ENCODE measurements at regions not wholly inside any gene's neighbourhood (a gene's known extent, or its start where the extent isn't known, plus 50 kb on each side); places are given as distances from the start of the nearest gene placed in this dataset.

GRCh38 chr3:117537949-117538348 is 828.4 kb downstream of the TUSC7 start:
- Histone ChIP-seq H3K27ac (ENCODE audit: low read depth in 1 of 2, low read length in 1 of 2) (no peak overlapping the region), H3K4me1 (ENCODE audit: control insufficient read depth in 5 of 5, insufficient read depth in 5 of 5, low read length in 5 of 5) (no peaks in the 10 kb centered on the region), H3K9ac (ENCODE audit: insufficient read depth in 1 of 2, low read length in 2 of 2) (no peak overlapping the region), H3K9me3 (ENCODE audit: control insufficient read depth in 4 of 4, insufficient read depth in 3 of 4, low read length in 3 of 4) (no peaks in the 10 kb centered on the region), H3K4me3 (no peak overlapping the region), H3K27me3 (ENCODE audit: control insufficient read depth in 3 of 3, insufficient read depth in 3 of 3, low read length in 2 of 3) (no peaks in the 10 kb centered on the region), H3K36me3 (ENCODE audit: control insufficient read depth in 4 of 4, insufficient read depth in 4 of 4, low read length in 4 of 4) (no peaks in the 10 kb centered on the region)
- no peak for DNase-seq
- ATAC-seq (ENCODE audit: insufficient read depth, low FRiP score): no peak
- TF ChIP-seq CTCF (IDR thresholded peaks at IDR 0.05; ENCODE audit: control extremely low read depth, extremely low read depth): no peak
- 72 to 96% methylated on average over 1 of the region's 1 CpG for WGBS, 2 donors

GRCh38 chr3:117539729-117540128 is 830.1 kb downstream of the TUSC7 start:
- no peak for DNase-seq
- WGBS, 2 donors: 81 to 86% methylated on average over 1 of the region's 1 CpG
- no peak for ATAC-seq (ENCODE audit: insufficient read depth, low FRiP score)
- Histone ChIP-seq H3K4me3 (no peak overlapping the region), H3K4me1 (ENCODE audit: control insufficient read depth in 5 of 5, insufficient read depth in 5 of 5, low read length in 5 of 5) (no peaks in the 10 kb centered on the region), H3K9me3 (ENCODE audit: control insufficient read depth in 4 of 4, insufficient read depth in 3 of 4, low read length in 3 of 4) (no peaks in the 10 kb centered on the region), H3K27ac (ENCODE audit: low read depth in 1 of 2, low read length in 1 of 2) (no peak overlapping the region), H3K27me3 (ENCODE audit: control insufficient read depth in 3 of 3, insufficient read depth in 3 of 3, low read length in 2 of 3) (no peaks in the 10 kb centered on the region), H3K36me3 (ENCODE audit: control insufficient read depth in 4 of 4, insufficient read depth in 4 of 4, low read length in 4 of 4) (no peaks in the 10 kb centered on the region), H3K9ac (ENCODE audit: insufficient read depth in 1 of 2, low read length in 2 of 2) (no peak overlapping the region)
- TF ChIP-seq CTCF (IDR thresholded peaks at IDR 0.05; ENCODE audit: control extremely low read depth, extremely low read depth): no peak

GRCh38 chr3:117540597-117540996 is 831.0 kb downstream of the TUSC7 start:
- no peak for TF ChIP-seq CTCF (IDR thresholded peaks at IDR 0.05; ENCODE audit: control extremely low read depth, extremely low read depth)
- ATAC-seq (ENCODE audit: insufficient read depth, low FRiP score): no peak
- WGBS, 2 donors: 88 to 91% methylated on average over 1 of the region's 1 CpG

GRCh38 chr3:117541721-117542120 is 832.1 kb downstream of the TUSC7 start:
- Histone ChIP-seq H3K4me3 (no peak overlapping the region), H3K9me3 (ENCODE audit: control insufficient read depth in 4 of 4, insufficient read depth in 3 of 4, low read length in 3 of 4) (no peaks in the 10 kb centered on the region), H3K27ac (ENCODE audit: low read depth in 1 of 2, low read length in 1 of 2) (no peak overlapping the region), H3K4me1 (ENCODE audit: control insufficient read depth in 5 of 5, insufficient read depth in 5 of 5, low read length in 5 of 5) (no peaks in the 10 kb centered on the region), H3K9ac (ENCODE audit: insufficient read depth in 1 of 2, low read length in 2 of 2) (no peak overlapping the region), H3K36me3 (ENCODE audit: control insufficient read depth in 4 of 4, insufficient read depth in 4 of 4, low read length in 4 of 4) (no peaks in the 10 kb centered on the region), H3K27me3 (ENCODE audit: control insufficient read depth in 3 of 3, insufficient read depth in 3 of 3, low read length in 2 of 3) (no peaks in the 10 kb centered on the region)
- no peak for ATAC-seq (ENCODE audit: insufficient read depth, low FRiP score)
- DNase-seq: peak in 2 of 3 donors; percentile 26 to 41
- WGBS, 2 donors: 73 to 79% methylated on average over 3 of the region's 3 CpGs
- no peak for TF ChIP-seq CTCF (IDR thresholded peaks at IDR 0.05; ENCODE audit: control extremely low read depth, extremely low read depth)

More at GRCh38 chr3:117540597-117540996, 831.0 kb downstream of the TUSC7 start:
- Histone ChIP-seq H3K27me3 (ENCODE audit: control insufficient read depth in 3 of 3, insufficient read depth in 3 of 3, low read length in 2 of 3) (no peaks in the 10 kb centered on the region), H3K9ac (ENCODE audit: insufficient read depth in 1 of 2, low read length in 2 of 2) (no peak overlapping the region), H3K4me3 (no peak overlapping the region), H3K36me3 (ENCODE audit: control insufficient read depth in 4 of 4, insufficient read depth in 4 of 4, low read length in 4 of 4) (no peaks in the 10 kb centered on the region), H3K4me1 (ENCODE audit: control insufficient read depth in 5 of 5, insufficient read depth in 5 of 5, low read length in 5 of 5) (no peaks in the 10 kb centered on the region), H3K27ac (ENCODE audit: low read depth in 1 of 2, low read length in 1 of 2) (no peak overlapping the region), H3K9me3 (ENCODE audit: control insufficient read depth in 4 of 4, insufficient read depth in 3 of 4, low read length in 3 of 4) (no peaks in the 10 kb centered on the region)
- no peak for DNase-seq
